Transverse colon (tissue), 4 donors: ENCODE measurements at regions not wholly inside any gene's neighbourhood (a gene's known extent, or its start where the extent isn't known, plus 50 kb on each side); places are given as distances from the start of the nearest gene placed in this dataset.

Source experiments
- CTCF ChIP-seq, 5 experiments: fragments of 200-600 bp in 3 of 5; fragments of 450-650 bp in 2 of 5; sonication (generic) in 3 of 5; IDR thresholded peaks; 1 replicate in 2 of 5; 2 replicates in 3 of 5; pipeline ENCODE4 v1.5.1; 2016 to 2017; ENCODE audit warnings: antibody characterized with exemption in 5 of 5, inconsistent platforms in 3 of 5, mild to moderate bottlenecking in 2 of 5, moderate library complexity in 1 of 5
- POLR2A ChIP-seq: fragments of 450-650 bp; IDR thresholded peaks from one replicate; pipeline ENCODE4 v1.6.1; 2016; ENCODE audit warnings: antibody characterized with exemption, mild to moderate bottlenecking, moderate library complexity
- POLR2AphosphoS5 ChIP-seq, 3 donors: sonication (generic); formaldehyde crosslinking; IDR thresholded peaks; one replicate each; pipeline ENCODE4 v1.6.1; 2016; ENCODE audit warnings: antibody characterized with exemption in 3 of 3

- no peak for TF ChIP-seq POLR2AphosphoS5 (IDR thresholded peaks at IDR 0.05)
- no peak for TF ChIP-seq POLR2A
- TF ChIP-seq CTCF (IDR thresholded peaks at IDR 0.05) = no peak
These were observed 171.4 kb upstream of the AFDN start for GRCh38 chr6:167655174-167655821.
